ENCODE measurements at regions not wholly inside any gene's neighbourhood (a gene's known extent, or its start where the extent isn't known, plus 50 kb on each side); places are given as distances from the start of the nearest gene placed in this dataset.

DNA sequence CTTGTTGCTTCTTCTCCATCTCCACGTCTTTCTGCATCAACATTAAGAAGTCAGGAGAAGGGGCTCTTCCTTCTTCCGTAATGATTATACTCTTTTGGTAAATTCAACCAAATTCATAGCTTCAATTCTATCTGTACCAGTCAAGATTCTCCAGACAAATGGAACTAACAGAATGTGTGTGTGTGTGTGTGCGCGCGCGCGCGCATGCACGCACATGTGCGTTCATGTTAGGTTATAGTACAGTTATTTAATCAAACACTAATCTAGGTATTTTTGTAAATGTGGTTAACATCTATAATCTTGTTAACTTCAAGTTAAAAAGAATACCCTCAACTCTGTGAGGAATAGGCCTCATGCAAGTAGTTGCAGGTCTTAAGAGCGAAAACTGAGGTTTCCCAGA is 150.3 kb upstream of the TAS2R1 start:
- Mint-ChIP-seq H3K27ac (no peak overlapping the region), H3K27me3 (ENCODE audit: low read depth) (no peaks in the 10 kb centered on the region), H3K4me1 (peaks cover 10% of the 10 kb centered on the region), H3K36me3 (no peaks in the 10 kb centered on the region), H3K4me3 (no peak overlapping the region), H3K9me3 (peaks cover 36% of the 10 kb centered on the region)
- TF ChIP-seq, protein P1, sequence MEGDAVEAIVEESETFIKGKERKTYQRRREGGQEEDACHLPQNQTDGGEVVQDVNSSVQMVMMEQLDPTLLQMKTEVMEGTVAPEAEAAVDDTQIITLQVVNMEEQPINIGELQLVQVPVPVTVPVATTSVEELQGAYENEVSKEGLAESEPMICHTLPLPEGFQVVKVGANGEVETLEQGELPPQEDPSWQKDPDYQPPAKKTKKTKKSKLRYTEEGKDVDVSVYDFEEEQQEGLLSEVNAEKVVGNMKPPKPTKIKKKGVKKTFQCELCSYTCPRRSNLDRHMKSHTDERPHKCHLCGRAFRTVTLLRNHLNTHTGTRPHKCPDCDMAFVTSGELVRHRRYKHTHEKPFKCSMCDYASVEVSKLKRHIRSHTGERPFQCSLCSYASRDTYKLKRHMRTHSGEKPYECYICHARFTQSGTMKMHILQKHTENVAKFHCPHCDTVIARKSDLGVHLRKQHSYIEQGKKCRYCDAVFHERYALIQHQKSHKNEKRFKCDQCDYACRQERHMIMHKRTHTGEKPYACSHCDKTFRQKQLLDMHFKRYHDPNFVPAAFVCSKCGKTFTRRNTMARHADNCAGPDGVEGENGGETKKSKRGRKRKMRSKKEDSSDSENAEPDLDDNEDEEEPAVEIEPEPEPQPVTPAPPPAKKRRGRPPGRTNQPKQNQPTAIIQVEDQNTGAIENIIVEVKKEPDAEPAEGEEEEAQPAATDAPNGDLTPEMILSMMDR (IDR thresholded peaks at IDR 0.05; ENCODE audit: unreplicated experiment): no peak
- DNase-seq (ENCODE audit: low spot score in 2 of 2, unreplicated experiment in 2 of 2): no peak

DNA sequence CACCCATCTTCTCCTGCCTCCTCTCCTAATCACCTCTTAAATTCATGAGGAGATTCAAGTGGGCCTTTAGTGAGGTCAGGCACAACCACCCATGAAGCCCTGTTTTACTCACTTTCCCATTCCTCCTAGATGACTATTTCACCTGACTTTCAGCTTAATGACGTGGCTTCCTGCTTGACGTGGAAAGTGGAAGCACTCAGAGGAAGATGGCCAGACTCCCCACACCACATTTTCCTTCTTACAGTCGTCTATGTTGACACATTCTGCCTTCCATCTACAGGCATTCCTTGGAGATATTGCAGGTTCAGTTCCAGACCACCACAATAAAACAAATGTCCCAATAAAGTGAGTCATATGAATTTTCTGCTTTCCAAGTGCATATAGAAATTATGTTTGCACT is 146.4 kb upstream of the TAS2R1 start:
- TF ChIP-seq, protein P1 (IDR thresholded peaks at IDR 0.05; ENCODE audit: unreplicated experiment): no peak
- Mint-ChIP-seq H3K4me3 (no peak overlapping the region), H3K9me3 (peaks cover 57% of the 10 kb centered on the region), H3K36me3 (no peaks in the 10 kb centered on the region), H3K27me3 (ENCODE audit: low read depth) (no peaks in the 10 kb centered on the region), H3K4me1 (no peaks in the 10 kb centered on the region), H3K27ac (no peak overlapping the region)
- no peak for DNase-seq (ENCODE audit: low spot score in 2 of 2, unreplicated experiment in 2 of 2)

DNA sequence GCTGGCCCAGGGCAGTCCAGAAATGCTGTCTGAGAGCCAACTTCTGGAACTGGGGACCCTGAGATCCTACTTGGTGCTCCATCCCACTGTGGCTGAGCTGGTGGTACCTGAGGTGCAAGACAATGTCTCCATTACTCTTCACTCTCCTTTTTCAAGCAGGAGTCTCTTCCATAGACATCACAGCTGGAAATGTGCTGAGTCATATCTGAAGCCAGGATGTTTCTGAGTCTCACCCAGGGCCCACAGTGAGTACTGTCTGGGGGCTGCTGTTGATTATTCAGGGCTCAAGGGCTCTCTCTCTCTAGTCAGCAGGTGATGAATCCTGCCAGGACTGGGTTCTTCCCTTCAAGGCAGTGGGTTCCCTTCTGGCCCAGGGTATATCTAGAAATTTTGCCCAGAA is 145.2 kb upstream of the TAS2R1 start:
- DNase-seq (ENCODE audit: low spot score in 2 of 2, unreplicated experiment in 2 of 2): no peak
- peaks cover 52% of the 10 kb centered on the region for H3K9me3 Mint-ChIP-seq
- TF ChIP-seq, protein P1 (IDR thresholded peaks at IDR 0.05; ENCODE audit: unreplicated experiment): no peak
- no peak overlapping the region for H3K4me3 Mint-ChIP-seq
- H3K27ac Mint-ChIP-seq: no peak overlapping the region
- H3K4me1 Mint-ChIP-seq: no peaks in the 10 kb centered on the region
- H3K36me3 Mint-ChIP-seq: no peaks in the 10 kb centered on the region
- H3K27me3 Mint-ChIP-seq (ENCODE audit: low read depth): no peaks in the 10 kb centered on the region

DNA sequence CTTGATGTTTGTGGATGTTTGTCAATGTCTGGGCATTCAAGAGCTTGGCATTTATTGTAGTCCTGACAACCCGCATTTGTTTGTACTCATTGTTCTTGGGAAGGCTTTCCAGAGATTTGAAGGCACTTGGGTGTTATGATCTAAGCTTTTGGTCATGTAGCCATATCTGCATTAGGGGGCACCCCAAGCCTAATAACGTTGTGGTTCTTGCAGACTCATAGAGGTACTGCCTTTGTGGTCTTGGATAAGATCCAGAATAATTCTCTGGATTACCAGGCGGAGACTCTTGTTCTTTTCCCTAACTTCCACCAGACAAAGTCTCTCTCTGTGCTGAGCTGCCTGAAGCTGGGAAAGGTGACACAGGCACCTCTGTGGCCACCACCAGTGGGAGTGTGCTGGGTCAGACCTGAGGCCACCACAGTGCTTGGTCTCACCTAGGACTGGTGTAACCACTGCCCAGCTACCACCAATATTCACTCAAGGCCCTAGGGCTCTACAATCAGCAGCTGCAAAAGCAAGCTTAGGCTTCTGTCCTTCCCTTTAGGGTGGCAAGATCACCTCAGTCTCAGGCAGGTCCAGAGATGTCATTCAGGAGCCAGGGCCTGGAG is 144.4 kb upstream of the TAS2R1 start:
- no peak overlapping the region for H3K27ac Mint-ChIP-seq
- H3K9me3 Mint-ChIP-seq: peaks cover 47% of the 10 kb centered on the region
- H3K36me3 Mint-ChIP-seq: no peaks in the 10 kb centered on the region
- H3K4me1 Mint-ChIP-seq: no peaks in the 10 kb centered on the region
- no peak for DNase-seq (ENCODE audit: low spot score in 2 of 2, unreplicated experiment in 2 of 2)
- TF ChIP-seq, protein P1 (IDR thresholded peaks at IDR 0.05; ENCODE audit: unreplicated experiment): no peak
- H3K4me3 Mint-ChIP-seq: no peak overlapping the region
- no peaks in the 10 kb centered on the region for H3K27me3 Mint-ChIP-seq (ENCODE audit: low read depth)

DNA sequence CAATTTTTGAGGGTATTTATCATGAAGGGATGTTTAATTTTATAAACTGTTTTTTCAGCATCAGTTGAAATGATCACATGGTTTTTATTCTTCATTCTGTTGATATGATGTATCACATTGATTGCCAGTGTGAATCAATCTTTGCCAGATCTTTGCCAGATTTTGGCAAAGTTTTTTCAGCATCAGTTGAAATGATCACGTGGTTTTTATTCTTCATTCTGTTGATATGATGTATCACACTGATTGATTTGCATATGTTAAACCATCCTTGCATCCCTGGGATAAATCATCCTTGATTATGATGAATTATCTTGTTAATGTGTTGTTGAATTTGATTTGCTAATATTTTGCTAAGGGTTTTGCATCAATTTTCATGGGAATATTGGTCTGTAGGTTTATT is 140.9 kb upstream of the TAS2R1 start:
- H3K4me1 Mint-ChIP-seq: no peaks in the 10 kb centered on the region
- TF ChIP-seq, protein P1 (IDR thresholded peaks at IDR 0.05; ENCODE audit: unreplicated experiment): no peak

DNA sequence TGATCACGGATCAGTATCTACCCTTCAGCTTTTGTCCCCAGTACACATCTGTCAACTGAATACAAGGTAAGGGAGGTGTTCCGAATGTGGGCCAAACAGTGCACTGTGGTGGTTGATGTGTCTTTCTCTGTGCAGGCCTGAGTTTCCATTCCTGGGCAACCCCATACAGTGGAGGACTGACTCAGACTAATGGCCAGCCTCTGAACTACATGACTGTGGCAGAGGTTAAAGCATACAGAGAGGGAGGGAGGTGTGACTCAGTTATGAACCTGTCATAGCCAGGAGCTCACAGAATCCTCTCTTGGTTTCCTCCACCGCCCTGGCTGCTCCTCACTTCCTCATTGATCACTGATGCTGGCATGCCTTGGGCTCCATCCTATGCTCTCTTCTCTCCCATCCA is 136.4 kb upstream of the TAS2R1 start:
- peaks cover 3% of the 10 kb centered on the region for H3K4me1 Mint-ChIP-seq
- H3K36me3 Mint-ChIP-seq: no peaks in the 10 kb centered on the region
- H3K9me3 Mint-ChIP-seq: peaks cover 14% of the 10 kb centered on the region
- TF ChIP-seq, protein P1 (IDR thresholded peaks at IDR 0.05; ENCODE audit: unreplicated experiment): no peak
- no peak overlapping the region for H3K27ac Mint-ChIP-seq
- no peak overlapping the region for H3K4me3 Mint-ChIP-seq
- no peaks in the 10 kb centered on the region for H3K27me3 Mint-ChIP-seq (ENCODE audit: low read depth)
- DNase-seq (ENCODE audit: low spot score in 2 of 2, unreplicated experiment in 2 of 2): no peak

More for the DNA sequence above, 140.9 kb upstream of the TAS2R1 start:
- H3K9me3 Mint-ChIP-seq: peaks cover 38% of the 10 kb centered on the region
- no peaks in the 10 kb centered on the region for H3K27me3 Mint-ChIP-seq (ENCODE audit: low read depth)
- H3K4me3 Mint-ChIP-seq: no peak overlapping the region
- no peak overlapping the region for H3K27ac Mint-ChIP-seq
- no peak for DNase-seq (ENCODE audit: low spot score in 2 of 2, unreplicated experiment in 2 of 2)
- no peaks in the 10 kb centered on the region for H3K36me3 Mint-ChIP-seq

Data from mesothelial cell of epicardium (in vitro differentiated cells).